ENCODE measurements at regions not wholly inside any gene's neighbourhood (a gene's known extent, or its start where the extent isn't known, plus 50 kb on each side); places are given as distances from the start of the nearest gene placed in this dataset.

GRCh38 chr2:65608916-65609315 lies 176.5 kb upstream of the SPRED2 start:
- no peak for DNase-seq (ENCODE audit: low spot score in 2 of 2, unreplicated experiment in 2 of 2)
- peaks cover 48% of the 10 kb centered on the region for H3K4me1 Mint-ChIP-seq
- H3K9me3 Mint-ChIP-seq, result peaks cover 5% of the 10 kb centered on the region
- TF ChIP-seq CTCF (IDR thresholded peaks at IDR 0.05; ENCODE audit: unreplicated experiment), result no peak
- H3K36me3 Mint-ChIP-seq, result no peaks in the 10 kb centered on the region
- H3K27ac Mint-ChIP-seq, result peak overlapping the region; percentile 47
- H3K27me3 Mint-ChIP-seq (ENCODE audit: low read depth), result no peaks in the 10 kb centered on the region
- H3K4me3 Mint-ChIP-seq, result no peak overlapping the region

GRCh38 chr2:65608466-65608865 lies 176.1 kb upstream of the SPRED2 start:
- Mint-ChIP-seq H3K27ac (peak overlapping the region; percentile 47), H3K27me3 (ENCODE audit: low read depth) (no peaks in the 10 kb centered on the region), H3K4me3 (no peak overlapping the region)

GRCh38 chr2:65607662-65608305 lies 175.4 kb upstream of the SPRED2 start:
- Mint-ChIP-seq H3K27ac (peak overlapping the region; percentile 75), H3K27me3 (ENCODE audit: low read depth) (no peaks in the 10 kb centered on the region), H3K4me3 (peak overlapping the region; percentile 41), H3K4me1 (peaks cover 39% of the 10 kb centered on the region), H3K9me3 (no peaks in the 10 kb centered on the region), H3K36me3 (no peaks in the 10 kb centered on the region)
- no peak for DNase-seq (ENCODE audit: low spot score in 2 of 2, unreplicated experiment in 2 of 2)
- TF ChIP-seq CTCF (IDR thresholded peaks at IDR 0.05; ENCODE audit: unreplicated experiment), result no peak

More at GRCh38 chr2:65608466-65608865, 176.1 kb upstream of the SPRED2 start:
- peaks cover 46% of the 10 kb centered on the region for H3K4me1 Mint-ChIP-seq
- no peaks in the 10 kb centered on the region for H3K36me3 Mint-ChIP-seq
- DNase-seq (ENCODE audit: low spot score in 2 of 2, unreplicated experiment in 2 of 2), result no peak
- no peak for TF ChIP-seq CTCF (IDR thresholded peaks at IDR 0.05; ENCODE audit: unreplicated experiment)
- peaks cover 2% of the 10 kb centered on the region for H3K9me3 Mint-ChIP-seq

- H3K27me3 Mint-ChIP-seq (ENCODE audit: low read depth), result no peaks in the 10 kb centered on the region
- DNase-seq (ENCODE audit: low spot score in 2 of 2, unreplicated experiment in 2 of 2), result no peak
- H3K36me3 Mint-ChIP-seq, result no peaks in the 10 kb centered on the region
- H3K27ac Mint-ChIP-seq, result no peak overlapping the region
- no peak for TF ChIP-seq CTCF (IDR thresholded peaks at IDR 0.05; ENCODE audit: unreplicated experiment)
- peaks cover 30% of the 10 kb centered on the region for H3K4me1 Mint-ChIP-seq
- H3K4me3 Mint-ChIP-seq, result no peak overlapping the region
- no peaks in the 10 kb centered on the region for H3K9me3 Mint-ChIP-seq
Observed at GRCh38 chr2:65605743-65606058, 173.3 kb upstream of the SPRED2 start.

GRCh38 chr2:65605058-65605742 lies 172.8 kb upstream of the SPRED2 start:
- H3K4me1 Mint-ChIP-seq, result peaks cover 30% of the 10 kb centered on the region
- H3K27me3 Mint-ChIP-seq (ENCODE audit: low read depth), result no peaks in the 10 kb centered on the region
- H3K4me3 Mint-ChIP-seq, result no peak overlapping the region
- no peak for DNase-seq (ENCODE audit: low spot score in 2 of 2, unreplicated experiment in 2 of 2)
- no peak for TF ChIP-seq CTCF (IDR thresholded peaks at IDR 0.05; ENCODE audit: unreplicated experiment)
- no peaks in the 10 kb centered on the region for H3K9me3 Mint-ChIP-seq
- H3K27ac Mint-ChIP-seq, result no peak overlapping the region
- H3K36me3 Mint-ChIP-seq, result no peaks in the 10 kb centered on the region

Data from mesothelial cell of epicardium (in vitro differentiated cells).